SK-N-SH (cell line): ENCODE measurements at regions not wholly inside any gene's neighbourhood (a gene's known extent, or its start where the extent isn't known, plus 50 kb on each side); places are given as distances from the start of the nearest gene placed in this dataset.

Source experiments
- CHD2 ChIP-seq: fragments of 150-350 bp; IDR thresholded peaks from 2 replicates; pipeline ENCODE4 v1.6.1; 2018; ENCODE audit warnings: low read length; ENCODE audit not compliant: partially characterized antibody
- POLR2AphosphoS5 ChIP-seq: IDR thresholded peaks from 2 replicates; pipeline ENCODE4 v1.6.1; 2012; ENCODE audit warnings: low read depth, low read length
- TF ChIP-seq, protein P1 (sequence below): fragments of 200-600 bp; sonication (generic); IDR thresholded peaks from 2 replicates; pipeline ENCODE4 v1.6.1; 2017; ENCODE audit warnings: antibody characterized with exemption, mild to moderate bottlenecking, moderate library complexity

DNA sequence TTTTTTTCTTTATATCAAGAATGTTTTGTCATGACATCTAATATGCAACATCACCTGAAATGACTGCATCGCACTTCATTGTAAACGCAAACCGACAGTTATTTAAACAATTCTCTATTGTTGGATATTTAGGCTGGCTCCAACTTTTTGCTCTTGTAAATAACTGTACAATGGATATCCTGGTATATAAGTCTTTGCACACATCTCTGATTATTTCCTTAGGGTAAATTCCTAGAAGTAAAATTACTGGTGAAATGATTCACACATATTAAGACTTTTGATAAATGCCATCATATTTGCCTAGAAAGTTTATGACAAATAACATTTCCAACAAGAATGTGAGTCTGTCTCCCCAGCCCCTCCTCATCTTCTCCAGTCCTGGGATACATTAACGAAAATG, 154.7 kb downstream of the TFAP2C start:
- TF ChIP-seq, protein P1, sequence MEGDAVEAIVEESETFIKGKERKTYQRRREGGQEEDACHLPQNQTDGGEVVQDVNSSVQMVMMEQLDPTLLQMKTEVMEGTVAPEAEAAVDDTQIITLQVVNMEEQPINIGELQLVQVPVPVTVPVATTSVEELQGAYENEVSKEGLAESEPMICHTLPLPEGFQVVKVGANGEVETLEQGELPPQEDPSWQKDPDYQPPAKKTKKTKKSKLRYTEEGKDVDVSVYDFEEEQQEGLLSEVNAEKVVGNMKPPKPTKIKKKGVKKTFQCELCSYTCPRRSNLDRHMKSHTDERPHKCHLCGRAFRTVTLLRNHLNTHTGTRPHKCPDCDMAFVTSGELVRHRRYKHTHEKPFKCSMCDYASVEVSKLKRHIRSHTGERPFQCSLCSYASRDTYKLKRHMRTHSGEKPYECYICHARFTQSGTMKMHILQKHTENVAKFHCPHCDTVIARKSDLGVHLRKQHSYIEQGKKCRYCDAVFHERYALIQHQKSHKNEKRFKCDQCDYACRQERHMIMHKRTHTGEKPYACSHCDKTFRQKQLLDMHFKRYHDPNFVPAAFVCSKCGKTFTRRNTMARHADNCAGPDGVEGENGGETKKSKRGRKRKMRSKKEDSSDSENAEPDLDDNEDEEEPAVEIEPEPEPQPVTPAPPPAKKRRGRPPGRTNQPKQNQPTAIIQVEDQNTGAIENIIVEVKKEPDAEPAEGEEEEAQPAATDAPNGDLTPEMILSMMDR = no peak
- TF ChIP-seq CHD2 (no peak), POLR2AphosphoS5 (no peak)
